GM19467 (cell line): ENCODE measurements at regions not wholly inside any gene's neighbourhood (a gene's known extent, or its start where the extent isn't known, plus 50 kb on each side); places are given as distances from the start of the nearest gene placed in this dataset.

Source experiments
- ATAC-seq: cut with Tn5 transposase; IDR thresholded peaks from one replicate; pipeline ENCODE4 v1.9.1; 2021; ENCODE audit warnings: mild to moderate bottlenecking, moderate library complexity; ENCODE audit not compliant: unreplicated experiment

- no peak for ATAC-seq
These were observed 222.1 kb upstream of the RREB1 start for GRCh38 chr6:6885521-6886170.

DNA sequence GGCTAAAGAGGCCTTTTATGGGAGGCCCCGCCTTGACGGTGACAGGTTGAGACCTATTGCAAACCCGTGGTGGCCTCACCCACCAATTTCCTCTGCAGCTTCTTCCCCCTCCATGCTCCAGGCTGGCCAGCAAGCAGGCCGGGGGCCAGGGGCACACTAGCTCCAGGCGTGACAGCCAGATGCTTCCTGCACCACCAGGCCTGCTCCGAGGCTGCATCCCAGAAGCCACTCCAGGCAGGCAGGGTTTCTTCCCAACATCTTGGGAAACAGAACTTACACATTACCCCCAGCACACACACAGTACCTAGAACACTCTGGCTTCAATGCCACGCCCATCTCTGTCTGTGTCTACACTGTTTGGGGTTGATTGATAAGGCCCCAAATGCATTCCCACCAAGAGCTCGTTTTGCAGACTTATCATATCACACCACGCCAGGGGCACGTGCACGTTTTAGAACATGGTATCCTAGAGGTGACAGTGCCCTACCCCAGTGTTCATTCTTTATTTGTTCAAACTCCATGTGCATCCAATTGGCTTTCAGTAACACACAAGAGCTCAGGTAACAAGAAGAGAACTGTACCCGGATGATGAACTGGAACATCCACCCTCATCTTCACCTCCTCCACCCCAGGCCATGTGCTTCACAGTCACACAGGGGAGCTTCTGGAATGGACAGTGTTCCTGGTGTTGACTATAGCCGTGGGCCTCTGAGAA is 221.4 kb upstream of the RREB1 start:
- ATAC-seq: no peak

GRCh38 chr6:6886886-6887285 is 220.9 kb upstream of the RREB1 start:
- no peak for ATAC-seq

- no peak for ATAC-seq
These were observed 218.2 kb upstream of the RREB1 start for GRCh38 chr6:6889601-6890000.

GRCh38 chr6:6890400-6890858 is 217.3 kb upstream of the RREB1 start:
- no peak for ATAC-seq

DNA sequence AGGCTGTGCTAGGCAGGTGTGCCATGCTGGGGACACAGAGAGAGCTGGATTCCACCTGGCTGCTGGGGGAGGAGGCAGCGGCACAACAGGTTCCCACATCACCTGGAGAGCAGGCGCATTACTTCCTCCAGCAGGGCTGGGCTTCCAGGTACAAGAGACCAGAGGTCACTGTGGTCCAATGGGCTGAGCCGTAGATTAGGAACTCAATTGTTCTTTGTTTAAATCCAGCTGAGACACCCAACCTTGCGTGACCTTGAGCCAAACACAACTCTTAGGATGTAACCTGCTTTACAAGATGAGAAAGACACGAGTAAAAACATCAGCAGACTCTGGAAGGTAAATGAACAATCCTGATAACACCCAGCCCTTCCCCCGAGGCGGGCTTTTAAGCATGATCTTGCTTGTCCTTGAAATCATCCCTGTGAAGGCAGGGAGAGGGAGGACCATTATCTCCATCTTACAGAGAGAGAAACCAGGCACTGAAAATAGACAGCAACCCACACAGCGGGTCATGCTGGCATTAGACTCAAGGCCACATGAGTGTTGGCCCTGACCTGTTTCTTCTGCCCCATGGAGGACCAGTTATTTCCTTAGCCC is 216.5 kb upstream of the RREB1 start:
- no peak for ATAC-seq

- no peak for ATAC-seq
These were observed 215.8 kb upstream of the RREB1 start for GRCh38 chr6:6891949-6892461.

- no peak for ATAC-seq
These were observed 214.8 kb upstream of the RREB1 start for GRCh38 chr6:6892744-6893583.

DNA sequence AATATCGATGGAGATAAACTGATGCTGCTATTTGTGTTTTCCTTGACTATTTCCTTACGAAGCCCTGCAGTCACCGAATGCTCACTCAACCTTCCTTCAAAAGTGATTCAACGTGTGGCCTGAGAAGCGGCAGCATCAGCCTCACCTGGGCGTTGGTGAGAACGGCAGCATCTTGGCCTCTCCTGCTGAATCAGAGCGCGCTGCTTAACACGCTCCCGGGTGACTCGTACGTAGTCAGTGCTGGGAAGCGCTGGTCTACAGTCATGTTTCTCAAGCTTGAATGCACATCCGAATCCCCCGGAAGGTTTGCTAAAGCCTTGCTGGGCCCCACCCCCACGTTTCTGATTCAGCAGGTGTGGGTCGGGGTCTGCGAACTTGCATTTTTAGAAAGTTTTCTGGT is 214.1 kb upstream of the RREB1 start:
- ATAC-seq: no peak

GRCh38 chr6:6895929-6896328 is 211.8 kb upstream of the RREB1 start:
- no peak for ATAC-seq

DNA sequence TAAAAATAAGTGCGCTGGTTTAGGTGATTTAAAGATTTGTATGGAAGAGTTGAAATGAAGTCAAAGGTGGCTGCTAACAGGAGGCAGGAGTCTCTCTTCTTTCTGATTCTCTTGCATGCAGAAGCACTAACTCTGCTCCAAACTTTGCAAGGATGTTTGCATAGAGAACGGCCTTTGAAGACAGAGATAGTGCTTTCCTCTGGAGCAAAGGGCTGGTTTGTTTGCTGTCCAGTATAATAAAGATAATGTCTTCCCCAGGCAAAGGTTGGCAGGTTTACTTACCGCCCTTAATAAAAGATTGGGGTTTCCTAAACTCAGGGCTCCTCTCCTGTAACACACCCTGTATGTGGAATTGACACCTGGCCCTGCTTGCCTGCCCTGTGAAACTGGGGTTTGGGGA is 210.6 kb upstream of the RREB1 start:
- no peak for ATAC-seq

- ATAC-seq: no peak
These were observed 207.1 kb upstream of the RREB1 start for GRCh38 chr6:6900569-6901204.

GRCh38 chr6:6901205-6901719 is 206.5 kb upstream of the RREB1 start:
- no peak for ATAC-seq

DNA sequence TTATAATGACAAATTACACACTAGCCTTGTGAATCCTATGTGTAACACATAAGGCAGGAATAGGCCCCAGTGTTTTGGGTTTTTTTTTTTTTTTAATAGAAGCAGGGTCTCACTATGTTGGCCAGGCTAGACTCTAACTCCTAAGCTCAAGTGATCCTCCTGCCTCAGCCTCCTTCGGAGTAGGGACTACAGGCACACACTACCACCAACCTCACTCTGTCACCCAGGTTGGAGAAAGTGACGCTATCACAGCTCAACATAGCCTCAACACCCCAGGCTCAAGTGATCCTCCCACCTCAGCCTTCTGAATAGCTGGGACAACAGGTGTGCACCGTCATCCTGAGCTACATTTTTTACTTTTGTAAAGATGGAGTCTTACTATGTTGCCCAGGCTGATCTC is 205.8 kb upstream of the RREB1 start:
- no peak for ATAC-seq

GRCh38 chr6:6905961-6906518 is 201.7 kb upstream of the RREB1 start:
- ATAC-seq: no peak

- ATAC-seq: no peak
These were observed 201.1 kb upstream of the RREB1 start for GRCh38 chr6:6906570-6907213.

GRCh38 chr6:6907286-6907685 is 200.5 kb upstream of the RREB1 start:
- ATAC-seq: no peak

DNA sequence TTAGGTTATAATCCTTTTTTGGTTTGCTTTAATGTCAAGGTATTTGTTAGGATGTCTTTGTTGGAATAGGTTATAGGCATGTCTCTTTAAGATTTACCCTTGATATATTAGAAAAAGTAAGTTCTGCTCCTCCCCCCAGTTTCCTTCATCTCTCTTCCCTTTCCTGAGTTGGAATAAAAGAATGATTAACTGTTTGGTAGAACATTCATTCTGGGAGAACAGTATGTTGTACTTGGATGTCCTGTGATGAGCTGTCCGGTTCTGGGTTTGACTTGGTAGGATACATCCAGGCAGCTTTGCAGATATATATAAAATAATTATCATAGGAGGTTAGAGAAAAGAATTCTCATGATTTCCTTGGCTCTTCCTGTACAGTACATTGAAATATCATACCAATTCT is 199.6 kb upstream of the RREB1 start:
- ATAC-seq: no peak

- ATAC-seq: no peak
These were observed 198.7 kb upstream of the RREB1 start for GRCh38 chr6:6909111-6909510.
